GM12878 (cell line): ENCODE measurements at regions not wholly inside any gene's neighbourhood (a gene's known extent, or its start where the extent isn't known, plus 50 kb on each side); places are given as distances from the start of the nearest gene placed in this dataset.

ENCODE experiments used
- ATAC-seq: fragments of 200-7000 bp; cut with Tn5 transposase; 3 replicates; pipeline ENCODE4 v1.9.1; 2020; ENCODE audit warnings: mild to moderate bottlenecking, moderate library complexity
- BruUV-seq: library from RNA; stranded (reverse); fragments of 400-500 nt; replicated peaks from 2 replicates; lab custom pipeline; 2021; lab: Mats Ljungman, UMichigan
- CTCF ChIA-PET: fragments of 300-600 bp; sonication (Branson Sonifier 250); formaldehyde crosslinking; extraction: SDS; loops from one replicate; lab custom pipeline; 2021; ENCODE audit warnings: inconsistent platforms; lab: Yijun Ruan, JAX
- POLR2A ChIA-PET: fragments of 350-600 bp; formaldehyde crosslinking; extraction: SDS; loops from one replicate; lab custom pipeline; 2021; ENCODE audit warnings: inconsistent platforms; lab: Charles Lee
- RAD21 ChIA-PET: fragments of 300-600 bp; sonication (Branson Sonifier 250); formaldehyde crosslinking; loops from one replicate; lab custom pipeline; 2023; ENCODE audit warnings: antibody characterized with exemption; ENCODE audit not compliant: unreplicated experiment; lab: Charles Lee
- SMC1A ChIA-PET: fragments of 300-600 bp; sonication (Branson Sonifier 250); formaldehyde crosslinking; loops from one replicate; lab custom pipeline; 2023; ENCODE audit not compliant: unreplicated experiment, uncharacterized antibody; lab: Charles Lee
- DNase-seq: peaks from one replicate; pipeline ENCODE4 v3.0.0-alpha.2; 2011; ENCODE audit warnings: low read depth, low spot score
- FAIRE-seq: peaks from 3 replicates; lab custom pipeline; 2011; peaks lifted over from hg19 to GRCh38; lab: Jason Lieb, UNC
- H2AFZ ChIP-seq: 2 replicates; pipeline ENCODE4 v1.6.0; 2011; ENCODE audit warnings: low read depth, low read length, control low read depth; ENCODE audit not compliant: control insufficient read depth
- H3K27ac ChIP-seq: 2 replicates; pipeline ENCODE4 v1.5.1; 2011; ENCODE audit warnings: control low read depth; ENCODE audit not compliant: control insufficient read depth, insufficient read depth
- H3K27me3 ChIP-seq, 2 experiments: replicated peaks in 1 of 2; 2 replicates each; pipeline versions ENCODE4 v1.6.0 to v1.6.1; 2011; ENCODE audit warnings: low read length in 1 of 2; ENCODE audit not compliant: control insufficient read depth in 2 of 2, insufficient read depth in 2 of 2
- H3K36me3 ChIP-seq, 2 experiments: 2 replicates each; pipeline ENCODE4 v1.5.1; 2011; ENCODE audit warnings: low read length in 1 of 2; ENCODE audit not compliant: control insufficient read depth in 2 of 2, insufficient read depth in 2 of 2
- H3K4me1 ChIP-seq: 2 replicates; pipeline ENCODE4 v1.6.1; 2011; ENCODE audit warnings: mild to moderate bottlenecking, low read length, moderate library complexity, mixed read lengths; ENCODE audit not compliant: control insufficient read depth, insufficient read depth
- H3K4me2 ChIP-seq: 2 replicates; pipeline ENCODE4 v1.6.0; 2011; ENCODE audit warnings: control low read depth; ENCODE audit not compliant: control insufficient read depth, insufficient read depth
- H3K4me3 ChIP-seq: fragments of 200-600 bp; sonication (generic); 2 replicates; pipeline ENCODE4 v1.5.1; 2016
- H3K79me2 ChIP-seq: 2 replicates; pipeline ENCODE4 v1.6.0; 2011; ENCODE audit warnings: low read length; ENCODE audit not compliant: control insufficient read depth, insufficient read depth
- H3K9ac ChIP-seq: 2 replicates; pipeline ENCODE4 v1.8.0; 2011; ENCODE audit warnings: low read length, control low read depth, mixed read lengths; ENCODE audit not compliant: control insufficient read depth, insufficient read depth
- H3K9me3 ChIP-seq: replicated peaks from 3 replicates; pipeline ENCODE4 v1.5.1; 2011; ENCODE audit warnings: mild to moderate bottlenecking, low read length; ENCODE audit not compliant: control insufficient read depth, insufficient read depth
- H4K20me1 ChIP-seq: 2 replicates; pipeline ENCODE4 v1.6.0; 2011; ENCODE audit not compliant: control insufficient read depth, insufficient read depth
- BHLHE40 ChIP-seq, 2 experiments: fragments of 450-650 bp in 1 of 2; IDR thresholded peaks; 2 replicates each; pipeline ENCODE4 v1.6.1; 2011 to 2017; ENCODE audit warnings: low read depth in 2 of 2, borderline replicate concordance in 1 of 2, improper control_type of control experiment in 1 of 2, low read length in 1 of 2, mild to moderate bottlenecking in 1 of 2
- BRCA1 ChIP-seq: IDR thresholded peaks from 2 replicates; pipeline ENCODE4 v1.6.1; 2011; ENCODE audit warnings: low read depth, low read length, improper control_type of control experiment
- CBX5 ChIP-seq: sonication (generic); IDR thresholded peaks from 2 replicates; pipeline ENCODE4 v1.6.1; 2016; ENCODE audit warnings: low read depth, moderate library complexity, mild to moderate bottlenecking, inconsistent platforms
- FOXK2 ChIP-seq: fragments of 450-650 bp; IDR thresholded peaks from 2 replicates; pipeline ENCODE4 v1.6.1; 2017; ENCODE audit warnings: mild to moderate bottlenecking, moderate library complexity
- HDAC2 ChIP-seq: fragments of 200-600 bp; sonication (generic); IDR thresholded peaks from 2 replicates; pipeline ENCODE4 v1.6.1; 2017
- IKZF1 ChIP-seq: fragments of 450-650 bp; conservative IDR thresholded peaks from 2 replicates; pipeline ENCODE4 v1.6.1; 2017; ENCODE audit warnings: antibody characterized with exemption, mild to moderate bottlenecking
- IKZF2 ChIP-seq, 2 experiments: fragments of 450-650 bp; IDR thresholded peaks; 2 replicates each; pipeline ENCODE4 v1.6.1; 2017; ENCODE audit warnings: mild to moderate bottlenecking in 2 of 2, moderate library complexity in 2 of 2
- POLR2AphosphoS2 ChIP-seq: IDR thresholded peaks from 2 replicates; pipeline ENCODE4 v1.6.1; 2011; ENCODE audit warnings: low read depth, mild to moderate bottlenecking, low read length, improper control_type of control experiment, moderate library complexity
- RAD21 ChIP-seq: IDR thresholded peaks from 2 replicates; pipeline ENCODE4 v1.6.1; 2011; ENCODE audit warnings: mild to moderate bottlenecking, low read depth, low read length, moderate library complexity; ENCODE audit not compliant: insufficient read depth
- REST ChIP-seq: IDR thresholded peaks from 2 replicates; pipeline ENCODE4 v1.6.1; 2012; ENCODE audit warnings: mild to moderate bottlenecking, low read depth, low read length
- RFX5 ChIP-seq: IDR thresholded peaks from 2 replicates; pipeline ENCODE4 v1.6.1; 2011; ENCODE audit warnings: low read depth, low read length, improper control_type of control experiment
- TCF7 ChIP-seq: IDR thresholded peaks from 2 replicates; pipeline ENCODE4 v1.6.1; 2014; ENCODE audit warnings: antibody characterized with exemption, borderline replicate concordance
- ZZZ3 ChIP-seq: IDR thresholded peaks from 2 replicates; pipeline ENCODE4 v1.6.1; 2011; ENCODE audit warnings: low read depth; ENCODE audit not compliant: control insufficient read depth, insufficient read length
- WGBS: methylation state at CpG from one replicate; pipeline ENCODE4 v1.1.6; 2016; ENCODE audit warnings: low lambda C conversion rate; ENCODE audit not compliant: insufficient replicate concordance, insufficient coverage; ENCODE audit errors: missing lambda C conversion rate; 5-methylcytosine and 5-hydroxymethylcytosine counted together
- in situ Hi-C: fragments of 300-500 bp; cut with MboI; formaldehyde crosslinking; loops from 9 replicates; pipeline ENCODE4 v1.14.3; 2018; ENCODE audit warnings: mixed read lengths
- intact Hi-C: fragments of 100-400 bp; cut with micrococcal nuclease; formaldehyde crosslinking; loops from one replicate; pipeline ENCODE4 v1.14.2; 2022; ENCODE audit not compliant: unreplicated experiment
- TF ChIP-seq, protein P1 (sequence below): fragments of 450-650 bp; IDR thresholded peaks from 2 replicates; pipeline ENCODE4 v1.6.1; 2014; ENCODE audit warnings: mild to moderate bottlenecking
- TF ChIP-seq, protein P2 (sequence below): fragments of 450-650 bp; IDR thresholded peaks from 2 replicates; pipeline ENCODE4 v1.6.1; 2016; ENCODE audit warnings: mild to moderate bottlenecking
- TF ChIP-seq, protein P3 (sequence below): IDR thresholded peaks from 2 replicates; pipeline ENCODE4 v1.6.1; 2011; ENCODE audit warnings: low read depth, mild to moderate bottlenecking, low read length, moderate library complexity, borderline replicate concordance; ENCODE audit errors: extremely low read depth
- TF ChIP-seq, protein P4 (sequence below): fragments of 450-650 bp; IDR thresholded peaks from 2 replicates; pipeline ENCODE4 v1.6.1; 2017; ENCODE audit warnings: mild to moderate bottlenecking

DNA sequence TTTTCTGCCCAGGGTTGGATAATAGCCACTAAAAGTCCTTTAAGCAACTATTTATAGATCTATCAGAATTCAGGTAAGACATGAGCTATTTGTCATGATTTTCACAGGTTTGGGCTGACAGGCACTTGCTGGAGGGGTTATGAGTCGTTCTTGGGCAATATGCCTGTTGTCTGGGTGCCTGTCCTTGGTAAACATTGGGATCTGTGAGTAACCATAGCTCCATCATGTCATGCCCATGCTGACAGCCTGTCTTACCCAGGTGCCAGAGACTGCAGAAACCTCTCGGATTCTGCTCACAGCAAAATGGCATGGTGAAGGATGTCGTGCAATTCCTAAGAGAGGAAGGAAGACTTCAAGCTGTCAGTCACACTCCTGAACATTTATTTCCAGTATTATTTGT, 116.0 kb upstream of the PUDP start:
- H3K36me3 ChIP-seq, result peaks cover 1 to 6% of the 10 kb centered on the region in 2 experiments; a peak in 2 of 4 replicates
- no peak for DNase-seq
- no peaks in the 10 kb centered on the region for H3K27me3 ChIP-seq
- no peak for ATAC-seq
- H3K4me2 ChIP-seq, result no peak overlapping the region
- BruUV-seq, result no TSS peak
- H2AFZ ChIP-seq, result no peak overlapping the region
- no peaks in the 10 kb centered on the region; the same call in 2 of the 3 replicates for H3K9me3 ChIP-seq
- ChIA-PET RAD21 (interaction anchor here (1.1 to 2.2 kb wide), 5 partner anchors 20 to 687 kb away, joined by 3 to 8 read pairs (median 4); no protein-coding TSS in a partner anchor), CTCF (interaction anchor here (0.7 kb wide), 1 partner anchor 43 kb away, joined by 3 read pairs; no protein-coding TSS in a partner anchor), SMC1A (interaction anchor here (0.7 to 2.2 kb wide), 8 partner anchors 13 to 197 kb away, joined by 3 to 8 read pairs (median 4); no protein-coding TSS in a partner anchor), POLR2A (interaction anchor here (0.5 to 1.2 kb wide), 3 partner anchors 38 to 154 kb away, joined by 3 to 7 read pairs (median 4); no protein-coding TSS in a partner anchor)
- TF ChIP-seq BHLHE40 (IDR thresholded peaks at IDR 0.05; ENCODE audit: borderline replicate concordance in 1 of 2, low read depth in 2 of 2, low read length in 1 of 2) (no peak), IKZF2 (IDR thresholded peaks at IDR 0.05) (no peak), REST (no peak), RAD21 (no peak), CBX5 (no peak), TCF7 (no peak), POLR2AphosphoS2 (no peak), RFX5 (no peak), FOXK2 (no peak), HDAC2 (no peak), BRCA1 (no peak), IKZF1 (no peak), ZZZ3 (no peak)
- TF ChIP-seq, protein P1, sequence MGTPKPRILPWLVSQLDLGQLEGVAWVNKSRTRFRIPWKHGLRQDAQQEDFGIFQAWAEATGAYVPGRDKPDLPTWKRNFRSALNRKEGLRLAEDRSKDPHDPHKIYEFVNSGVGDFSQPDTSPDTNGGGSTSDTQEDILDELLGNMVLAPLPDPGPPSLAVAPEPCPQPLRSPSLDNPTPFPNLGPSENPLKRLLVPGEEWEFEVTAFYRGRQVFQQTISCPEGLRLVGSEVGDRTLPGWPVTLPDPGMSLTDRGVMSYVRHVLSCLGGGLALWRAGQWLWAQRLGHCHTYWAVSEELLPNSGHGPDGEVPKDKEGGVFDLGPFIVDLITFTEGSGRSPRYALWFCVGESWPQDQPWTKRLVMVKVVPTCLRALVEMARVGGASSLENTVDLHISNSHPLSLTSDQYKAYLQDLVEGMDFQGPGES, result no peak
- TF ChIP-seq, protein P2, sequence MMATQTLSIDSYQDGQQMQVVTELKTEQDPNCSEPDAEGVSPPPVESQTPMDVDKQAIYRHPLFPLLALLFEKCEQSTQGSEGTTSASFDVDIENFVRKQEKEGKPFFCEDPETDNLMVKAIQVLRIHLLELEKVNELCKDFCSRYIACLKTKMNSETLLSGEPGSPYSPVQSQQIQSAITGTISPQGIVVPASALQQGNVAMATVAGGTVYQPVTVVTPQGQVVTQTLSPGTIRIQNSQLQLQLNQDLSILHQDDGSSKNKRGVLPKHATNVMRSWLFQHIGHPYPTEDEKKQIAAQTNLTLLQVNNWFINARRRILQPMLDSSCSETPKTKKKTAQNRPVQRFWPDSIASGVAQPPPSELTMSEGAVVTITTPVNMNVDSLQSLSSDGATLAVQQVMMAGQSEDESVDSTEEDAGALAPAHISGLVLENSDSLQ, result no peak
- TF ChIP-seq, protein P3, sequence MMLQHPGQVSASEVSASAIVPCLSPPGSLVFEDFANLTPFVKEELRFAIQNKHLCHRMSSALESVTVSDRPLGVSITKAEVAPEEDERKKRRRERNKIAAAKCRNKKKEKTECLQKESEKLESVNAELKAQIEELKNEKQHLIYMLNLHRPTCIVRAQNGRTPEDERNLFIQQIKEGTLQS, result no peak
- TF ChIP-seq, protein P4, sequence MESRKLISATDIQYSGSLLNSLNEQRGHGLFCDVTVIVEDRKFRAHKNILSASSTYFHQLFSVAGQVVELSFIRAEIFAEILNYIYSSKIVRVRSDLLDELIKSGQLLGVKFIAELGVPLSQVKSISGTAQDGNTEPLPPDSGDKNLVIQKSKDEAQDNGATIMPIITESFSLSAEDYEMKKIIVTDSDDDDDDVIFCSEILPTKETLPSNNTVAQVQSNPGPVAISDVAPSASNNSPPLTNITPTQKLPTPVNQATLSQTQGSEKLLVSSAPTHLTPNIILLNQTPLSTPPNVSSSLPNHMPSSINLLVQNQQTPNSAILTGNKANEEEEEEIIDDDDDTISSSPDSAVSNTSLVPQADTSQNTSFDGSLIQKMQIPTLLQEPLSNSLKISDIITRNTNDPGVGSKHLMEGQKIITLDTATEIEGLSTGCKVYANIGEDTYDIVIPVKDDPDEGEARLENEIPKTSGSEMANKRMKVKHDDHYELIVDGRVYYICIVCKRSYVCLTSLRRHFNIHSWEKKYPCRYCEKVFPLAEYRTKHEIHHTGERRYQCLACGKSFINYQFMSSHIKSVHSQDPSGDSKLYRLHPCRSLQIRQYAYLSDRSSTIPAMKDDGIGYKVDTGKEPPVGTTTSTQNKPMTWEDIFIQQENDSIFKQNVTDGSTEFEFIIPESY, result no peak
- H3K4me1 ChIP-seq, result peaks cover 18% of the 10 kb centered on the region
- no peak overlapping the region for H3K9ac ChIP-seq
- no peaks in the 10 kb centered on the region for H4K20me1 ChIP-seq
- H3K4me3 ChIP-seq, result no peak overlapping the region
- WGBS, result 69% methylated on average over 3 of the region's 3 CpGs
- FAIRE-seq, result no peak
- H3K27ac ChIP-seq, result no peak overlapping the region
- intact Hi-C loops (loop anchor here (5.0 to 10.0 kb wide), 2 partner anchors 209 to 527 kb away; no protein-coding TSS in a partner anchor), in situ Hi-C loops (no loop called here)
- no peaks in the 10 kb centered on the region for H3K79me2 ChIP-seq
